Naive thymus-derived CD4-positive, alpha-beta T cell (primary cell): ENCODE measurements at regions not wholly inside any gene's neighbourhood (a gene's known extent, or its start where the extent isn't known, plus 50 kb on each side); places are given as distances from the start of the nearest gene placed in this dataset.
A peak's percentile ranks its signal among the peaks of the same experiment; 100 is the strongest.

ENCODE experiments used
- ATAC-seq: fragments of 150-1000 bp; cut with Tn5 transposase; 2 replicates; pipeline ENCODE4 v1.10.0; 2021; ENCODE audit warnings: mild to moderate bottlenecking, moderate library complexity
- CTCF ChIA-PET: fragments of 350-600 bp; sonication (Branson Sonifier 250); formaldehyde crosslinking; loops from one replicate; lab custom pipeline; 2021; ENCODE audit warnings: antibody characterized with exemption; lab: Charles Lee
- POLR2A ChIA-PET: fragments of 350-600 bp; sonication (Branson Sonifier 250); formaldehyde crosslinking; loops from one replicate; lab custom pipeline; 2021; ENCODE audit warnings: antibody characterized with exemption, inconsistent platforms; lab: Charles Lee
- DNase-seq, 9 donors: peaks; one replicate each; pipeline versions ENCODE4 v3.0.0 to v3.0.0-alpha.2; 2020 to 2022; ENCODE audit warnings: mixed read lengths in 1 of 9
- H3K27ac ChIP-seq: one replicate; pipeline ENCODE4 v1.7.0; 2013; ENCODE audit warnings: mild to moderate bottlenecking, low read depth, low read length, moderate library complexity
- H3K27me3 ChIP-seq, 2 donors: one replicate each; pipeline ENCODE4 v1.7.0; 2013; ENCODE audit warnings: low read length in 2 of 2, mild to moderate bottlenecking in 2 of 2, moderate library complexity in 2 of 2; ENCODE audit not compliant: control insufficient read depth in 2 of 2, insufficient read depth in 2 of 2
- H3K36me3 ChIP-seq, 3 experiments: 1 replicate in 2 of 3; 2 replicates in 1 of 3; pipeline ENCODE4 v1.7.0; 2013; ENCODE audit warnings: low read length in 3 of 3, mild to moderate bottlenecking in 3 of 3, moderate library complexity in 1 of 3; ENCODE audit not compliant: insufficient read depth in 3 of 3, control insufficient read depth in 2 of 3
- H3K4me1 ChIP-seq, 2 donors: one replicate each; pipeline ENCODE4 v1.7.0; 2013; ENCODE audit warnings: low read length in 2 of 2, mild to moderate bottlenecking in 2 of 2, moderate library complexity in 1 of 2; ENCODE audit not compliant: control insufficient read depth in 2 of 2, insufficient read depth in 2 of 2
- H3K4me3 ChIP-seq: 2 replicates; pipeline ENCODE4 v1.7.0; 2013; ENCODE audit warnings: mild to moderate bottlenecking, low read length
- H3K9me3 ChIP-seq, 3 experiments: 1 replicate in 2 of 3; 2 replicates in 1 of 3; pipeline ENCODE4 v1.7.0; 2013; ENCODE audit warnings: low read length in 3 of 3; ENCODE audit not compliant: control insufficient read depth in 2 of 3
- H3K27ac Mint-ChIP-seq, 9 donors: one replicate each; pipeline ENCODE4 v1.8.0; 2020 to 2022; ENCODE audit warnings: mixed read lengths in 9 of 9, mild to moderate bottlenecking in 8 of 9, moderate library complexity in 5 of 9, inconsistent platforms in 2 of 9
- H3K27me3 Mint-ChIP-seq, 5 donors: one replicate each; pipeline ENCODE4 v1.8.0; 2021 to 2022; ENCODE audit warnings: mixed read lengths in 5 of 5, mild to moderate bottlenecking in 1 of 5
- H3K36me3 Mint-ChIP-seq, 5 donors: one replicate each; pipeline ENCODE4 v1.8.0; 2020 to 2022; ENCODE audit warnings: mixed read lengths in 5 of 5, mild to moderate bottlenecking in 3 of 5, inconsistent platforms in 1 of 5
- H3K4me1 Mint-ChIP-seq, 7 donors: one replicate each; pipeline ENCODE4 v1.8.0; 2020 to 2022; ENCODE audit warnings: mixed read lengths in 7 of 7, mild to moderate bottlenecking in 3 of 7, inconsistent platforms in 1 of 7
- H3K4me3 Mint-ChIP-seq, 10 donors: one replicate each; pipeline ENCODE4 v1.8.0; 2020 to 2022; ENCODE audit warnings: mild to moderate bottlenecking in 10 of 10, mixed read lengths in 10 of 10, moderate library complexity in 6 of 10, inconsistent platforms in 2 of 10
- H3K9me3 Mint-ChIP-seq, 11 donors: one replicate each; pipeline ENCODE4 v1.8.0; 2020 to 2022; ENCODE audit warnings: mixed read lengths in 11 of 11, mild to moderate bottlenecking in 4 of 11, inconsistent platforms in 1 of 11, moderate library complexity in 1 of 11
- intact Hi-C, 2 donors: fragments of 100-400 bp; cut with micrococcal nuclease; formaldehyde crosslinking; loops; one replicate each; pipeline ENCODE4 v1.15.1; 2023

DNA sequence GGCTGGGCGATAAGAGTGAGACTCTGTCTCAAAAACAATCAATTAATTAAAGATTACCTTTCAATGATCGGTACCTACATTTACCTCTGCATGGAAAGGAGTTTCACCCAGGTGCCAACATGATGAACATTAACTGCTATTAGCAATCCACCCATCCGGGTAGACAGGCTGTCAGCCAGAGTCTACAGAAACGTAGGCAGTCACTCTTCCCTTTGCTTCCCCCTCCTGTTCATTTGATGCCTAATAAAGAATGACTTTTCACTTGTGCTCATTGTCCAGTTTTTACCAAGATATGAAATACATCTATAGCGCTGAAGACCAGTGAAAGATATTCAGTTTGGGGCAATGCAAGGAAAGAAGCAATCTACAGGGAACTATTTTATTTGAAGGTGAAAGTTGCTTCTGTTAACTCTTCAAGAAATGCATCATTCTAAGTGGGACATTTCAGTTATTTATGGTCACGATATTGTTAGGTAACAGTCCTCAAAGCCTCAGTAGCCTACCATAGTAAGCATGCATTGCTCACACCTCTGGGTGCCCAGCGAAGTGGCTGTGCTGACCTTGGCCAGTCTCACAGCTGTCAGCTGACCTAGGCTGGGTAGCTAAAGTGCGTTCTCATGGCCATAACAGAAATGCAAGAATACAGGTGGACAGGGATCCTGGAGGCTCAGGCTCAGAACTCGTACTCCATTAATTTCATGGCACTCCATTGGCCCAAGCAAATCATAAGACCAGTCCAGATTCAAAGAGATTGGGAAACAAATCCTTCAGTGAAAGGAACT, 87.2 kb upstream of the DMRT1 start:
- Histone ChIP-seq H3K4me1 (peaks cover 10 to 11% of the 10 kb centered on the region in 2 donors), H3K9me3 (no peaks in the 10 kb centered on the region), H3K4me3 (no peak overlapping the region), H3K27ac (no peak overlapping the region), H3K27me3 (no peaks in the 10 kb centered on the region), H3K36me3 (no peaks in the 10 kb centered on the region)
- ATAC-seq (no peak), DNase-seq (no peak)
- peaks cover 0 to 3% (median 0%) of the 10 kb centered on the region in 5 donors for H3K36me3 Mint-ChIP-seq
- H3K27ac Mint-ChIP-seq = no peak overlapping the region
- peaks cover 0 to 6% (median 0%) of the 10 kb centered on the region in 5 donors for H3K27me3 Mint-ChIP-seq
- intact Hi-C loops = loop anchor here in 1 of 2 donors (5.0 kb wide), 1 partner anchor 47 kb away; no protein-coding TSS in a partner anchor
- ChIA-PET CTCF (no interaction called here), POLR2A (no interaction called here)
- peaks cover 15 to 50% (median 27%) of the 10 kb centered on the region in 7 donors for H3K4me1 Mint-ChIP-seq
- H3K9me3 Mint-ChIP-seq = peaks cover 0 to 2% (median 0%) of the 10 kb centered on the region in 11 donors
- H3K4me3 Mint-ChIP-seq = no peak overlapping the region

DNA sequence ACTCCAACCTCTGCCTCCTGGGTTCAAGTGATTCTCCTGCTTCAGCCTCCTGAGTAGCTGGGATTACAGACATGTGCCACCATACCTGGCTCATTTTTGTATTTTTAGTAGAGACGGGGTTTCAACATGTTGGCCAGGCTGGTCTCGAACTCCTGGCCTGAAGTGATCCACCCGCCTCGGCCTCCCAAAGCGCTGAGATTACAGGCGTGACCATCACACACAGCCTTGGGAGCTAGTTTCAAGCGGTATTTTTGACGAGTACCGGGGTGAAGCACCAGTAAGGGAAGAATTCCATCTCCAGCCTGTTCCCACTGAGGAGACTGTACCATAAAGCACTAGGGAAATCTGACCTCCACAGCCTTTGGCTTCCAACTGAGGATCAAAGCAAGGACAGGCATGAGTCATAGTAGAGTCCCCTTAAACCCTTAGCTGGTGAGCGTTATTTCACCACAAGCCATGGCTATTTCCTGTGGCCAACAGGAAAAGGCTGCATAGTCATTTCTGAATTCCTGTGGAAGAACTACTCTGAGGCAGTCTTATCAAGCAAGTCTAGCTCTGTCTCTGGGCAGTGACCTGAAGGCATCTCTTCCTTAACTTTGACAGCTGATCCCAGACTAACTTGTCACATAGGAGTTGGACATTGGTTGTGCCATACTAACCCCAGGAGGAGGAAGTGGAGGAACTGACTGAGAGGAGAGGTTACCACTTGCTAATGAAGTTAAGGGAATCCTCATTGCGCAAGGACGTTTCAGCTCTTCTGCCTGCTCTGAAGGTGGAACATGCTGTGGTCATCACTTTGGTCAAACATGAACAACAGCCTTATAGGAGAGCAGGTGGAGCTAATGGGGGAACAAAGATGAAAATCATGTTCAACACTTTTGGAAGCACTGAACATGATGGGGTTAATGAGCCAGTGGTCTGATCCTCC, 85.8 kb upstream of the DMRT1 start:
- Mint-ChIP-seq H3K4me3 (peak overlapping the region in 1 of 10 donors; percentile 36), H3K27me3 (peaks cover 0 to 8% (median 3%) of the 10 kb centered on the region in 5 donors), H3K9me3 (peaks cover 0 to 2% (median 0%) of the 10 kb centered on the region in 11 donors), H3K27ac (peak overlapping the region in 2 of 9 donors; percentile 52 to 80), H3K4me1 (peaks cover 4 to 36% (median 14%) of the 10 kb centered on the region in 7 donors), H3K36me3 (peaks cover 0 to 3% (median 0%) of the 10 kb centered on the region in 5 donors)
- H3K4me1 ChIP-seq = no peaks in the 10 kb centered on the region
- CTCF ChIA-PET = no interaction called here
- H3K9me3 ChIP-seq = no peaks in the 10 kb centered on the region
- DNase-seq (no peak), ATAC-seq (peak; percentile 58)
- intact Hi-C loops = loop anchor here in 1 of 2 donors (2.0 to 5.0 kb wide), 2 partner anchors 143 to 368 kb away; no protein-coding TSS in a partner anchor
- H3K27me3 ChIP-seq = no peaks in the 10 kb centered on the region
- no peaks in the 10 kb centered on the region for H3K36me3 ChIP-seq
- no peak overlapping the region for H3K27ac ChIP-seq
- no peak overlapping the region for H3K4me3 ChIP-seq
- POLR2A ChIA-PET = no interaction called here

DNA sequence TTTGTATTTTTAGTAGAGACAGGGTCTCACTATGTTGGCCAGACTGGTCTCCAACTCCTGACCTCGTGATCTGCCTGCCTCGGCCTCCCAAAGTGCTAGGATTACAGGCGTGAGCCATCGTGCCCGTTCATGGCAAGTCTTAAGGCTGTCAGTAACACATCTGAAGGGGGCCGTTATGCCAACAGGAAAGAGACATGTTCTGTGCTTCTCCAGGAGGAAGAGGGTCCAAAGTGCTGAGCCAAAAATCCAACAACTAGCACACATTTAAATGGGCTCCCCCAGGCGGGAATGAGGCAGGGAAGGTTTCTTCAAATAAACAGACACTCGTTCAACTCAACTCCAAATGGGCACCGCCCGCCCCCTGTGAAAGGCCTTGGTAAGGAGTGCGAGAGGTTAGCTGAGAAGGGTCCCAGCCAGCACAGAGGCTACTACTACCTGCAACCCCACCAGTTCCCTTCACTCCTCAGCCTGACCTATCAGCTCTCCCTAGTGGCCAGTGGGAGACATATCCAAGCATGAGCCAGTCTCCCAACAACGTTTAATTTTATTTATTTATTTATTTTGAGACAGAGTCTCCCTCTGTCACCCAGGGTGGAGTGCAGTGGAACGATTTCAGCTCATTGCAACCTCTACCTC, 84.1 kb upstream of the DMRT1 start:
- intact Hi-C loops = loop anchor here in 1 of 2 donors (2.0 to 5.0 kb wide), 2 partner anchors 145 to 370 kb away; no protein-coding TSS in a partner anchor
- H3K9me3 ChIP-seq = no peaks in the 10 kb centered on the region
- Mint-ChIP-seq H3K9me3 (peaks cover 0 to 2% (median 0%) of the 10 kb centered on the region in 11 donors), H3K4me1 (peaks cover 0 to 22% (median 0%) of the 10 kb centered on the region in 7 donors), H3K27me3 (peaks cover 0 to 10% (median 5%) of the 10 kb centered on the region in 5 donors), H3K36me3 (peaks cover 0 to 3% (median 0%) of the 10 kb centered on the region in 5 donors), H3K27ac (no peak overlapping the region), H3K4me3 (no peak overlapping the region)
- H3K27ac ChIP-seq = no peak overlapping the region
- H3K36me3 ChIP-seq = no peaks in the 10 kb centered on the region
- POLR2A ChIA-PET = interaction anchor here (0.7 kb wide), 1 partner anchor 34 kb away, joined by 3 read pairs; no protein-coding TSS in a partner anchor
- H3K27me3 ChIP-seq = no peaks in the 10 kb centered on the region
- no peaks in the 10 kb centered on the region for H3K4me1 ChIP-seq
- no peak overlapping the region for H3K4me3 ChIP-seq
- CTCF ChIA-PET = no interaction called here
- DNase-seq (peak in 1 of 9 donors; percentile 4), ATAC-seq (peak; percentile 40)

- intact Hi-C loops = loop anchor here in 1 of 2 donors (5.0 kb wide), 1 partner anchor 371 kb away; no protein-coding TSS in a partner anchor
- ChIA-PET POLR2A (no interaction called here), CTCF (interaction anchor here (1.3 kb wide), 1 partner anchor 145 kb away, joined by 4 read pairs; no protein-coding TSS in a partner anchor)
- no peaks in the 10 kb centered on the region for H3K36me3 ChIP-seq
- H3K4me3 ChIP-seq = no peak overlapping the region
- H3K36me3 Mint-ChIP-seq = no peaks in the 10 kb centered on the region
- no peaks in the 10 kb centered on the region for H3K27me3 ChIP-seq
- H3K9me3 ChIP-seq = no peaks in the 10 kb centered on the region
- H3K4me1 Mint-ChIP-seq = peaks cover 0 to 20% (median 0%) of the 10 kb centered on the region in 7 donors
- ATAC-seq (no peak), DNase-seq (no peak)
- peaks cover 0 to 2% (median 0%) of the 10 kb centered on the region in 11 donors for H3K9me3 Mint-ChIP-seq
- no peak overlapping the region for H3K27ac ChIP-seq
- peaks cover 0 to 12% (median 7%) of the 10 kb centered on the region in 5 donors for H3K27me3 Mint-ChIP-seq
- H3K4me3 Mint-ChIP-seq = no peak overlapping the region
- no peaks in the 10 kb centered on the region for H3K4me1 ChIP-seq
- H3K27ac Mint-ChIP-seq = no peak overlapping the region
Measured at GRCh38 chr9:758146-758545, 83.4 kb upstream of the DMRT1 start.

- DNase-seq = no peak
- intact Hi-C loops = loop anchor here in 1 of 2 donors (5.0 kb wide), 1 partner anchor 372 kb away; no protein-coding TSS in a partner anchor
- Mint-ChIP-seq H3K4me1 (peaks cover 0 to 25% (median 6%) of the 10 kb centered on the region in 7 donors), H3K9me3 (peaks cover 0 to 2% (median 0%) of the 10 kb centered on the region in 11 donors), H3K4me3 (no peak overlapping the region), H3K36me3 (no peaks in the 10 kb centered on the region), H3K27me3 (peaks cover 0 to 18% (median 7%) of the 10 kb centered on the region in 5 donors), H3K27ac (no peak overlapping the region)
- ATAC-seq = no peak
- POLR2A ChIA-PET = no interaction called here
- Histone ChIP-seq H3K9me3 (no peaks in the 10 kb centered on the region), H3K27ac (no peak overlapping the region), H3K27me3 (no peaks in the 10 kb centered on the region), H3K4me3 (no peak overlapping the region), H3K4me1 (no peaks in the 10 kb centered on the region), H3K36me3 (no peaks in the 10 kb centered on the region)
- CTCF ChIA-PET = no interaction called here
Measured at GRCh38 chr9:759541-759940, 82.0 kb upstream of the DMRT1 start.
